H9 (cell line): ENCODE measurements at regions not wholly inside any gene's neighbourhood (a gene's known extent, or its start where the extent isn't known, plus 50 kb on each side); places are given as distances from the start of the nearest gene placed in this dataset.
"Not testable (repeated sequence)": the region's sequence is repeated elsewhere in the genome, so short reads cannot be mapped to it uniquely, and the experiment has no call there.

Experiments used
- DNase-seq: peaks from one replicate; pipeline ENCODE4 v3.0.0-alpha.2; 2017
- H2AFZ ChIP-seq: one replicate; pipeline ENCODE4 v1.6.1; 2013; ENCODE audit warnings: mild to moderate bottlenecking, low read length, control low read depth, moderate library complexity
- H2AK5ac ChIP-seq: 2 replicates; pipeline ENCODE4 v1.6.1; 2013; ENCODE audit warnings: low read length, control low read depth, mixed read lengths; ENCODE audit not compliant: insufficient read length
- H2BK120ac ChIP-seq: one replicate; pipeline ENCODE4 v1.6.1; 2013; ENCODE audit warnings: low read depth, mild to moderate bottlenecking, low read length, control low read depth, inconsistent platforms; ENCODE audit not compliant: poor library complexity, severe bottlenecking
- H2BK12ac ChIP-seq: 2 replicates; pipeline ENCODE4 v1.6.1; 2013; ENCODE audit warnings: low read length, control low read depth, mixed read lengths, low read depth; ENCODE audit not compliant: insufficient read length
- H2BK15ac ChIP-seq: 2 replicates; pipeline ENCODE4 v1.6.1; 2013; ENCODE audit warnings: low read depth, low read length, control low read depth
- H2BK20ac ChIP-seq: one replicate; pipeline ENCODE4 v1.6.1; 2013; ENCODE audit warnings: low read depth, mild to moderate bottlenecking, low read length, control low read depth, inconsistent platforms; ENCODE audit not compliant: poor library complexity, severe bottlenecking
- H2BK5ac ChIP-seq: 2 replicates; pipeline ENCODE4 v1.6.1; 2013; ENCODE audit warnings: low read length, control low read depth, mixed read lengths; ENCODE audit not compliant: insufficient read length
- H3K14ac ChIP-seq: 2 replicates; pipeline ENCODE4 v1.6.1; 2013; ENCODE audit warnings: low read length, control low read depth; ENCODE audit not compliant: insufficient read depth
- H3K18ac ChIP-seq: 2 replicates; pipeline ENCODE4 v1.6.1; 2013; ENCODE audit warnings: low read depth, mild to moderate bottlenecking, mixed read lengths, low read length, control low read depth; ENCODE audit not compliant: insufficient read length
- H3K23ac ChIP-seq: 2 replicates; pipeline ENCODE4 v1.6.1; 2013; ENCODE audit warnings: low read length, control low read depth, mixed read lengths, low read depth; ENCODE audit not compliant: insufficient read length
- H3K23me2 ChIP-seq: 2 replicates; pipeline ENCODE4 v1.6.1; 2013; ENCODE audit warnings: low read depth, mild to moderate bottlenecking, mixed read lengths, low read length, control low read depth; ENCODE audit not compliant: insufficient read length, poor library complexity, severe bottlenecking
- H3K27ac ChIP-seq: 2 replicates; pipeline ENCODE4 v1.5.1; 2013; ENCODE audit warnings: low read length, control low read depth, mixed read lengths, low read depth; ENCODE audit not compliant: insufficient read length
- H3K27me3 ChIP-seq: 2 replicates; pipeline ENCODE4 v1.6.1; 2013; ENCODE audit warnings: low read length, control low read depth, inconsistent platforms; ENCODE audit not compliant: insufficient read depth
- H3K4ac ChIP-seq: 2 replicates; pipeline ENCODE4 v1.6.1; 2013; ENCODE audit warnings: low read depth, mild to moderate bottlenecking, control low read depth, inconsistent platforms, low read length, moderate library complexity
- H3K4me1 ChIP-seq: 2 replicates; pipeline ENCODE4 v1.6.1; 2013; ENCODE audit warnings: low read length, control low read depth, inconsistent platforms; ENCODE audit not compliant: insufficient read depth
- H3K4me2 ChIP-seq: 2 replicates; pipeline ENCODE4 v1.6.1; 2013; ENCODE audit warnings: low read length, control low read depth, mixed read lengths; ENCODE audit not compliant: insufficient read length, insufficient read depth
- H3K56ac ChIP-seq: 2 replicates; pipeline ENCODE4 v1.6.1; 2013; ENCODE audit warnings: low read depth, mild to moderate bottlenecking, mixed read lengths, low read length, control low read depth; ENCODE audit not compliant: insufficient read length
- H3K79me1 ChIP-seq: 2 replicates; pipeline ENCODE4 v1.6.1; 2013; ENCODE audit warnings: low read depth, mild to moderate bottlenecking, moderate library complexity, low read length, control low read depth, inconsistent platforms; ENCODE audit not compliant: insufficient read depth, poor library complexity, severe bottlenecking
- H3K79me2 ChIP-seq: 2 replicates; pipeline ENCODE4 v1.6.1; 2013; ENCODE audit warnings: low read length, control low read depth, inconsistent platforms; ENCODE audit not compliant: insufficient read depth
- H3K9ac ChIP-seq: 2 replicates; pipeline ENCODE4 v1.6.1; 2013; ENCODE audit warnings: low read length, control low read depth, mixed read lengths; ENCODE audit not compliant: insufficient read length; ENCODE audit errors: extremely low read depth
- H3K9me3 ChIP-seq: one replicate; pipeline ENCODE4 v1.6.1; 2013; ENCODE audit warnings: low read depth, low read length, inconsistent platforms; ENCODE audit not compliant: control insufficient read depth
- H3T11ph ChIP-seq: one replicate; pipeline ENCODE4 v1.6.1; 2013; ENCODE audit warnings: mild to moderate bottlenecking, low read length, control low read depth, inconsistent platforms
- H4K20me1 ChIP-seq: one replicate; pipeline ENCODE4 v1.6.1; 2013; ENCODE audit not compliant: control insufficient read depth, insufficient read length, insufficient read depth
- H4K5ac ChIP-seq: 2 replicates; pipeline ENCODE4 v1.6.1; 2013; ENCODE audit warnings: low read depth, mild to moderate bottlenecking, mixed read lengths, low read length, control low read depth; ENCODE audit not compliant: insufficient read length
- H4K8ac ChIP-seq: replicated peaks from 2 replicates; pipeline ENCODE4 v1.6.1; 2013; ENCODE audit warnings: low read length, control low read depth, mixed read lengths, low read depth; ENCODE audit not compliant: insufficient read length
- H4K91ac ChIP-seq: 2 replicates; pipeline ENCODE4 v1.6.1; 2013; ENCODE audit warnings: low read depth, mild to moderate bottlenecking, moderate library complexity, mixed read lengths, low read length, control low read depth; ENCODE audit not compliant: insufficient read length
- H3K27ac Mint-ChIP-seq, 3 experiments: 2 replicates in 2 of 3; 3 replicates in 1 of 3; pipeline ENCODE4 v1.8.0; 2020 to 2021; ENCODE audit warnings: mixed read lengths in 3 of 3, mild to moderate bottlenecking in 1 of 3, moderate library complexity in 1 of 3
- H3K27me3 Mint-ChIP-seq: 2 replicates; pipeline ENCODE4 v1.8.0; 2021; ENCODE audit warnings: low read depth, mild to moderate bottlenecking, moderate library complexity, mixed read lengths
- H3K36me3 Mint-ChIP-seq, 3 experiments: 2 replicates in 2 of 3; 3 replicates in 1 of 3; pipeline ENCODE4 v1.8.0; 2020 to 2021; ENCODE audit warnings: low read depth in 3 of 3, mixed read lengths in 3 of 3; ENCODE audit not compliant: insufficient read depth in 1 of 3
- H3K4me1 Mint-ChIP-seq, 2 experiments: 2 replicates each; pipeline ENCODE4 v1.8.0; 2020; ENCODE audit warnings: mixed read lengths in 2 of 2
- H3K4me3 Mint-ChIP-seq, 2 experiments: 2 replicates in 1 of 2; 3 replicates in 1 of 2; pipeline ENCODE4 v1.8.0; 2020 to 2021; ENCODE audit warnings: mild to moderate bottlenecking in 2 of 2, mixed read lengths in 2 of 2, moderate library complexity in 1 of 2
- H3K9me3 Mint-ChIP-seq, 2 experiments: 2 replicates in 1 of 2; 3 replicates in 1 of 2; pipeline ENCODE4 v1.8.0; 2020; ENCODE audit warnings: mild to moderate bottlenecking in 2 of 2, mixed read lengths in 2 of 2, moderate library complexity in 1 of 2
- WGBS: extraction: QIAGEN DNeasy Blood & Tissue Kit; methylation state at CpG from one replicate; pipeline ENCODE4 v1.1.7; 2013; ENCODE audit warnings: missing lambda C conversion rate, low lambda C conversion rate, mixed read lengths; ENCODE audit not compliant: insufficient read length; ENCODE audit errors: extremely low coverage; 5-methylcytosine and 5-hydroxymethylcytosine counted together

GRCh38 chr1:119214961-119215360 is 74.5 kb upstream of the WARS2 start:
- H3K4me2 ChIP-seq, H3K9me3 Mint-ChIP-seq, H3K27me3 ChIP-seq, H3K23ac ChIP-seq, H4K8ac ChIP-seq, H3K27me3 Mint-ChIP-seq, H2AK5ac ChIP-seq, H2BK20ac ChIP-seq, H3T11ph ChIP-seq, H3K4me1 ChIP-seq, H3K4me1 Mint-ChIP-seq, DNase-seq, H3K79me1 ChIP-seq, H3K18ac ChIP-seq, H2BK12ac ChIP-seq, H2AFZ ChIP-seq, H4K20me1 ChIP-seq, H4K91ac ChIP-seq, H3K4me3 Mint-ChIP-seq, H3K27ac Mint-ChIP-seq, H3K4ac ChIP-seq, H3K27ac ChIP-seq, H3K9ac ChIP-seq, H3K79me2 ChIP-seq, H2BK5ac ChIP-seq, H3K23me2 ChIP-seq, H2BK120ac ChIP-seq, H3K56ac ChIP-seq, H3K14ac ChIP-seq, H3K36me3 Mint-ChIP-seq, H3K9me3 ChIP-seq, H4K5ac ChIP-seq, H2BK15ac ChIP-seq: not testable (repeated sequence)
- no CpG with 5 or more reads among the region's 6 CpGs for whole genome bisulfite sequencing
